ENCODE measurements at regions not wholly inside any gene's neighbourhood (a gene's known extent, or its start where the extent isn't known, plus 50 kb on each side); places are given as distances from the start of the nearest gene placed in this dataset.

DNA sequence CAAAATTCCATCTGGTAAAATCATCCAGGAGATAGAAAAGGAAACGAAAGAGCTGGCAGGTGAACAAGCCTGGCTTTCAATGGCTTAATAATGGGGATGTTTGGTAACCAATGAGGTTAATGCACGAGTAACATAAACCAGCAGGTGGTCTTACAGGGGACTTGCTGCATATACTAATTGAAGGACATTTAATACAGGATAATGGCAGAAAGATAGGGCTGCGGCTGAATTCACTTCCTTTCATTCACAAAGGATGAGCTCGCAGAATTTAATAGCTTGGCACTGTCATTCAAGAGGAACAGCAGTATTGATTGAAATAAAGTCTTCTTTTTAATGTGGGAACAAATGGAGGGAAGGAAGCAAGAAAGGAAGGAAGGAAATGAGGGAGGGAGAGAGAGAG is 156.3 kb upstream of the RAI2 start:
- Histone ChIP-seq H3K4me2 (ENCODE audit: low read depth, low read length) (no peak overlapping the region), H3K36me3 (ENCODE audit: control insufficient read depth, insufficient read depth, low read length) (no peaks in the 10 kb centered on the region), H2AK9ac (replicated peaks; ENCODE audit: low read depth, low read length, poor library complexity) (no peak overlapping the region), H3K4me3 (ENCODE audit: insufficient read depth, low read depth, low read length) (no peak overlapping the region), H3K27ac (ENCODE audit: insufficient read depth, low read length) (no peak overlapping the region), H2BK120ac (ENCODE audit: low read depth, low read length) (no peak overlapping the region), H3K9ac (ENCODE audit: low read depth, low read length) (no peak overlapping the region), H4K5ac (ENCODE audit: low read depth, low read length) (no peak overlapping the region), H3K27me3 (ENCODE audit: control insufficient read depth, insufficient read depth, low read length) (no peaks in the 10 kb centered on the region), H2BK15ac (ENCODE audit: low read depth, low read length) (no peak overlapping the region), H3K18ac (ENCODE audit: low read depth, low read length) (no peak overlapping the region), H3K9me1 (ENCODE audit: insufficient read depth, low read length) (no peaks in the 10 kb centered on the region), H4K8ac (ENCODE audit: low read depth in 2 of 2, low read length in 2 of 2) (no peak overlapping the region), H3K79me1 (ENCODE audit: low read depth in 1 of 2, low read length in 2 of 2) (no peaks in the 10 kb centered on the region), H4K91ac (ENCODE audit: insufficient read depth, low read depth, low read length) (no peak overlapping the region), H2BK20ac (ENCODE audit: low read depth, low read length) (no peak overlapping the region), H4K20me1 (ENCODE audit: insufficient read depth, low read length) (no peaks in the 10 kb centered on the region), H3K4ac (ENCODE audit: low read depth, low read length) (no peak overlapping the region), H2AFZ (replicated peaks; ENCODE audit: low read length, poor library complexity) (no peak overlapping the region), H3K9me3 (ENCODE audit: control insufficient read depth, insufficient read depth, low read length) (no peaks in the 10 kb centered on the region), H2BK5ac (ENCODE audit: low read depth, low read length, poor library complexity, severe bottlenecking) (no peak overlapping the region), H3K14ac (replicated peaks; ENCODE audit: low read depth, low read length) (no peak overlapping the region), H2AK5ac (ENCODE audit: low read depth, low read length) (no peak overlapping the region), H3K56ac (ENCODE audit: extremely low read depth, insufficient read depth, low read length) (no peak overlapping the region), H3K23ac (ENCODE audit: low read depth, low read length) (no peak overlapping the region), H3K4me1 (ENCODE audit: control insufficient read depth, insufficient read depth, low read length) (no peaks in the 10 kb centered on the region)
- no peak for TF ChIP-seq MAZ (IDR thresholded peaks at IDR 0.05; ENCODE audit: borderline replicate concordance, low read depth, low read length)
- no peak for TF ChIP-seq CHD1 (IDR thresholded peaks at IDR 0.05; ENCODE audit: low read depth, low read length)
- TF ChIP-seq, protein P1, sequence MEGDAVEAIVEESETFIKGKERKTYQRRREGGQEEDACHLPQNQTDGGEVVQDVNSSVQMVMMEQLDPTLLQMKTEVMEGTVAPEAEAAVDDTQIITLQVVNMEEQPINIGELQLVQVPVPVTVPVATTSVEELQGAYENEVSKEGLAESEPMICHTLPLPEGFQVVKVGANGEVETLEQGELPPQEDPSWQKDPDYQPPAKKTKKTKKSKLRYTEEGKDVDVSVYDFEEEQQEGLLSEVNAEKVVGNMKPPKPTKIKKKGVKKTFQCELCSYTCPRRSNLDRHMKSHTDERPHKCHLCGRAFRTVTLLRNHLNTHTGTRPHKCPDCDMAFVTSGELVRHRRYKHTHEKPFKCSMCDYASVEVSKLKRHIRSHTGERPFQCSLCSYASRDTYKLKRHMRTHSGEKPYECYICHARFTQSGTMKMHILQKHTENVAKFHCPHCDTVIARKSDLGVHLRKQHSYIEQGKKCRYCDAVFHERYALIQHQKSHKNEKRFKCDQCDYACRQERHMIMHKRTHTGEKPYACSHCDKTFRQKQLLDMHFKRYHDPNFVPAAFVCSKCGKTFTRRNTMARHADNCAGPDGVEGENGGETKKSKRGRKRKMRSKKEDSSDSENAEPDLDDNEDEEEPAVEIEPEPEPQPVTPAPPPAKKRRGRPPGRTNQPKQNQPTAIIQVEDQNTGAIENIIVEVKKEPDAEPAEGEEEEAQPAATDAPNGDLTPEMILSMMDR (conservative IDR thresholded peaks at IDR 0.05; ENCODE audit: low read depth, low read length) = no peak
- no peak for TF ChIP-seq RCOR1 (IDR thresholded peaks at IDR 0.05; ENCODE audit: insufficient replicate concordance, low read length)
- no peak for TF ChIP-seq NFE2L2 (IDR thresholded peaks at IDR 0.05; ENCODE audit: low read depth, low read length)
- TF ChIP-seq CEBPB (IDR thresholded peaks at IDR 0.05; ENCODE audit: low read depth, low read length) = no peak
- no peak for TF ChIP-seq RFX5 (IDR thresholded peaks at IDR 0.05; ENCODE audit: low read depth, low read length)
- no peak for TF ChIP-seq FOS (IDR thresholded peaks at IDR 0.05; ENCODE audit: low read depth, low read length)
- no peak for TF ChIP-seq MXI1 (IDR thresholded peaks at IDR 0.05; ENCODE audit: borderline replicate concordance, low read depth, low read length)
- TF ChIP-seq ELK1 (IDR thresholded peaks at IDR 0.05; ENCODE audit: borderline replicate concordance, low read depth, low read length) = no peak
- no peak for TF ChIP-seq RAD21 (IDR thresholded peaks at IDR 0.05; ENCODE audit: low read length)
- no peak for TF ChIP-seq BHLHE40 (IDR thresholded peaks at IDR 0.05; ENCODE audit: low read depth, low read length)
- TF ChIP-seq USF2 (IDR thresholded peaks at IDR 0.05; ENCODE audit: low read depth, low read length) = no peak
- no peak for TF ChIP-seq POLR2A (IDR thresholded peaks at IDR 0.05; ENCODE audit: low read depth, low read length)
- TF ChIP-seq SMC3 (IDR thresholded peaks at IDR 0.05; ENCODE audit: low read depth, low read length) = no peak
- no peak for TF ChIP-seq MAFK (IDR thresholded peaks at IDR 0.05; ENCODE audit: low read depth, low read length)
- ChIA-PET CTCF (interaction anchor here (0.5 kb wide), 1 partner anchor 1788 kb away, joined by 4 read pairs; no protein-coding TSS in a partner anchor), POLR2A (ENCODE audit: unreplicated experiment) (no interaction called here)
- in situ Hi-C loops (cut with MboI; ENCODE audit: low sequenced_read_pairs) (no loop called here), dilution Hi-C loops (cut with HindIII; ENCODE audit: low sequenced_read_pairs, unreplicated experiment) (no loop called here), intact Hi-C loops (cut with micrococcal nuclease) (no loop called here)
- no TSS peak for BruUV-seq (replicated peaks)
- ATAC-seq (ENCODE audit: low read depth) (no peak), DNase-seq (no peak)
- WGBS, 2 experiments (ENCODE audit: extremely low coverage in 2 of 2, insufficient read length in 1 of 2) = 20% methylated on average over 1 of the region's 4 CpGs; no CpG with 5 or more reads in 1 of the 2 experiments

All from IMR-90 (cell line).